DND-41 (cell line): ENCODE measurements at regions not wholly inside any gene's neighbourhood (a gene's known extent, or its start where the extent isn't known, plus 50 kb on each side); places are given as distances from the start of the nearest gene placed in this dataset.

Source experiments
- ATAC-seq: fragments of 200-7000 bp; cut with Tn5 transposase; 3 replicates; pipeline ENCODE4 v1.9.1; 2021; ENCODE audit warnings: low read depth; ENCODE audit not compliant: insufficient read depth
- DNase-seq: peaks from one replicate; pipeline ENCODE4 v3.0.0-alpha.2; 2020
- H2AFZ ChIP-seq: 2 replicates; pipeline ENCODE4 v1.6.0; 2012; ENCODE audit warnings: low read depth, low read length
- H3K27ac ChIP-seq: 2 replicates; pipeline ENCODE4 v1.5.1; 2012; ENCODE audit warnings: low read length, inconsistent platforms
- H3K27me3 ChIP-seq: fragments of 200-600 bp; sonication (generic); 2 replicates; pipeline ENCODE4 v1.6.0; 2012; ENCODE audit warnings: low read length, mild to moderate bottlenecking, inconsistent platforms; ENCODE audit not compliant: insufficient read depth, poor library complexity
- H3K36me3 ChIP-seq: 2 replicates; pipeline ENCODE4 v1.5.1; 2012; ENCODE audit warnings: low read length, inconsistent platforms; ENCODE audit not compliant: insufficient read depth
- H3K4me1 ChIP-seq: 2 replicates; pipeline ENCODE4 v1.5.1; 2012; ENCODE audit warnings: mild to moderate bottlenecking, low read length; ENCODE audit not compliant: insufficient read depth
- H3K4me2 ChIP-seq: 2 replicates; pipeline ENCODE4 v1.6.0; 2012; ENCODE audit warnings: mild to moderate bottlenecking, moderate library complexity, low read length, inconsistent platforms; ENCODE audit not compliant: insufficient read depth
- H3K4me3 ChIP-seq, 2 experiments: fragments of 200-600 bp in 1 of 2; shearing (Covaris generic) in 1 of 2; 2 replicates each; pipeline ENCODE4 v1.5.1; 2012 to 2016; ENCODE audit warnings: inconsistent platforms in 2 of 2, low read length in 2 of 2, mild to moderate bottlenecking in 2 of 2, low read depth in 1 of 2, moderate library complexity in 1 of 2
- H3K79me2 ChIP-seq: 2 replicates; pipeline ENCODE4 v1.6.0; 2012; ENCODE audit warnings: low read length, inconsistent platforms; ENCODE audit not compliant: insufficient read depth
- H3K9ac ChIP-seq: 2 replicates; pipeline ENCODE4 v1.6.0; 2012; ENCODE audit warnings: low read depth, mild to moderate bottlenecking, inconsistent platforms, low read length, moderate library complexity
- H3K9me3 ChIP-seq: 2 replicates; pipeline ENCODE4 v1.5.1; 2012; ENCODE audit warnings: low read length, moderate library complexity, mild to moderate bottlenecking, inconsistent platforms; ENCODE audit not compliant: insufficient read depth, severe bottlenecking
- H4K20me1 ChIP-seq: 2 replicates; pipeline ENCODE4 v1.6.0; 2012; ENCODE audit warnings: low read length; ENCODE audit not compliant: insufficient read depth
- CTCF ChIP-seq: IDR thresholded peaks from 2 replicates; pipeline ENCODE4 v1.5.1; 2012; ENCODE audit warnings: borderline replicate concordance, low read length, moderate library complexity, mild to moderate bottlenecking; ENCODE audit not compliant: poor library complexity, severe bottlenecking; ENCODE audit errors: extremely low read depth
- EZH2 ChIP-seq: IDR thresholded peaks from 3 replicates; pipeline ENCODE4 v1.6.1; 2012; ENCODE audit warnings: borderline replicate concordance, low read depth, mild to moderate bottlenecking, moderate library complexity, low read length, inconsistent platforms; ENCODE audit not compliant: severe bottlenecking

GRCh38 chr7:91556239-91556638, 292.0 kb downstream of the FZD1 start:
- TF ChIP-seq CTCF (no peak), EZH2 (no peak)
- ATAC-seq: no peak

GRCh38 chr7:91556956-91557650, 292.9 kb downstream of the FZD1 start:
- Histone ChIP-seq H3K36me3 (no peaks in the 10 kb centered on the region), H2AFZ (no peak overlapping the region), H4K20me1 (no peaks in the 10 kb centered on the region), H3K4me2 (no peak overlapping the region), H3K27ac (no peak overlapping the region), H3K79me2 (no peaks in the 10 kb centered on the region), H3K27me3 (no peaks in the 10 kb centered on the region), H3K9ac (no peak overlapping the region), H3K4me1 (no peaks in the 10 kb centered on the region), H3K4me3 (no peak overlapping the region), H3K9me3 (no peaks in the 10 kb centered on the region)
- TF ChIP-seq EZH2: no peak
- TF ChIP-seq CTCF: no peak
- no peak for ATAC-seq
- DNase-seq: no peak

More at GRCh38 chr7:91556239-91556638, 292.0 kb downstream of the FZD1 start:
- Histone ChIP-seq H3K27ac (no peak overlapping the region), H4K20me1 (no peaks in the 10 kb centered on the region), H3K9me3 (no peaks in the 10 kb centered on the region), H3K4me2 (no peak overlapping the region), H3K9ac (no peak overlapping the region), H3K4me1 (no peaks in the 10 kb centered on the region), H2AFZ (no peak overlapping the region), H3K27me3 (no peaks in the 10 kb centered on the region), H3K4me3 (no peak overlapping the region), H3K36me3 (no peaks in the 10 kb centered on the region), H3K79me2 (no peaks in the 10 kb centered on the region)
- no peak for DNase-seq

- TF ChIP-seq EZH2 (no peak), CTCF (no peak)
- Histone ChIP-seq H4K20me1 (no peaks in the 10 kb centered on the region), H2AFZ (no peak overlapping the region), H3K4me3 (no peak overlapping the region), H3K36me3 (no peaks in the 10 kb centered on the region), H3K79me2 (no peaks in the 10 kb centered on the region), H3K27me3 (no peaks in the 10 kb centered on the region), H3K4me1 (no peaks in the 10 kb centered on the region), H3K27ac (no peak overlapping the region), H3K9ac (no peak overlapping the region), H3K9me3 (no peaks in the 10 kb centered on the region), H3K4me2 (no peak overlapping the region)
- DNase-seq (no peak), ATAC-seq (no peak)
Observed at GRCh38 chr7:91557789-91558404, 293.7 kb downstream of the FZD1 start.
